HuH-7.5 (cell line): ENCODE measurements at regions not wholly inside any gene's neighbourhood (a gene's known extent, or its start where the extent isn't known, plus 50 kb on each side); places are given as distances from the start of the nearest gene placed in this dataset.
"Not testable (repeated sequence)": the region's sequence is repeated elsewhere in the genome, so short reads cannot be mapped to it uniquely, and the experiment has no call there.

Experiments used
- DNase-seq: peaks from one replicate; pipeline ENCODE4 v3.0.0; 2011; ENCODE audit warnings: low spot score

DNA sequence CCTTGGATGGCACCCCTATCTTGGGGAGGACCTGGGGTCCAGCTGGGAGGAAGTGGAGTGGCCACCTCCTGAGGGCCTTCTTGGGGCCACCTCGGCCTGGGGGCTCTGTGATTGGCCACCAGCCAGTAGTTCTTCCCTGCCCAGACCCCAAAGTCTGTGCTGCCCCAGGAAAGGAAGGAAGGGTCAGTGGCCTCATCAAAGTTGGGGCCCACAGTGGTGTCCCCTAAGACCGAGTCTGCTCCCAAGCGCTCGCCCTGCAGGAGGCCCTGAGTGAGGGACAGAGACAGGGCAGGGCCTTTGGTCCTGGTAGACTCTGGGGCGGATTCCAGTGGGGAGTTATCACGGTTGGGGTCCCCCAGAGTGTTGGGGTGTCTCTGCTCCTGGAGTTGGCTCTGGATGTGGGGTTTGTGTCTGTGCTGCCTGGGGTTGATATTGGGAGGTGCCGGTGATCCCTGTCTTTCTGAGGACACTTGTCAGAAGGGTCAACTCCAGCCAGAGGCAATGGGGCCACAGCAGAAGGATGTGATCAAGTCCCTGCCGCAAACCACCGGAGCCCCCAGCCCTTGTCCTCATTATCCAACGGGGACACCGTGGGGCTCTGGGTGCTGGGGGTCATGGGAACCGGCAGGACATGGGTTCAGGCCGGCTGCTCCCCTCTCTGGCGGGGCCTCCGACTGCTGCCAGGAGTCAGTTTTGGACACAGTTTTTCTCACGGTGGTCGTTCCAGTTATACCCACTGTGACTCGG is 364.3 kb downstream of the TMEM121 start:
- DNase-seq, result no peak

DNA sequence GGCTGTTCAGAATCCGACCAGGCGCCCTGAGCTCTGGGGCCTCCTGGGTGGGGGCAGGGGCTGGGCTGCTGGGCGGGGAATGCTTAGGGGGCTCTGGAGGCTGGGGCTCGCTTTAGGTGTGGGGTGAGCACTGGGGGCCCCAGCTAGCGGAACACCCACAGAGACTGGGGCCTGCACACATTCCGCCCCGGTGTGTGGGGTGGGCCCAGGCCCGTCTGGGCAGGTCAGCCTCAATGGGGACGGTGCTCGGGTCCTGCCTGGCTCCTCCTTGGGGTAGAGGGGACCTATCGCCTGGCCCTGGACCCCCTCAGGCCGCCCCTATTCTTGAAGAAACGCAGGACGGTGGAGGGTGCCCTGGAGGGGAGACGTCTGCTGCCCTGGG is 364.8 kb downstream of the TMEM121 start:
- no peak for DNase-seq

DNA sequence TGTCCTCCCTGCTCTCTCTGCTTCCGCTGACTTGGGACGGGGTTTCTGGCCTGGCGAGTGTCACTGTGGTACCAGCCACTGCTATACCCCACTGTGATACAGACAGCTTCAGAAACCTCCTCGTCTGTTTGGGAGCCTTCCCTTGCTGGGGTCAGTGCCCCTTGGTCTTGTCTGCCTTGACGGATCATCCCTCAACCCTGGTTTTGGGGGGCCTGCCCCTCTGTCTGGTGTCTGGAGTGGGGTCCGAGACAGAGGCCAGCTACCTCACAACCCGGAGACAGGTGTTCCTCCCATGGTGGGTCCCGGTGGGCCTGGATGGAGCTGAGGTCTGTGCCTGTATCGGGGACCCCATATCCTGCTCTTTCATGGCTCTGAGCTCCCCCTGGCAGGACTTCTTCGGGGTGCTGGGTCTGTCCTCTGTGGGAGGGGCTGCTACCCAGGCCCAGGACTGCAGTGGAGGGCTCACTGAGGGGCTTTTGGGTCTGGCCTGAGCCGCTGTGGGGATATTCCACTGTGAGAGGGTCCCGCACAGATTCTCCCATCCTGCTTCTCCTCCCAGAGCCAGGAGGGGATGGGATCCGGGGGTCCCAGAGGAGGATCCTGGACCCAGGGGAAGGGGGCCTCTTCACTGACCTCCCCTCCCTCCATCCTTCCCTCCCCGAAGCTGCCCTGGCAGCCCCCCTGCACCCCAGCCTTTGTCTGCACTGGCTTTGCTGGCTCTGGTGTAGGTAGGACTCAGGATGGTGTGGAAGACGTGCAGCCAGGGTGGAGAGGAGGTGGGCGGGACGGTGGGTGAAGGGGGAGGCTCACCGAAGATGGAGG is 365.5 kb downstream of the TMEM121 start:
- DNase-seq, result no peak

DNA sequence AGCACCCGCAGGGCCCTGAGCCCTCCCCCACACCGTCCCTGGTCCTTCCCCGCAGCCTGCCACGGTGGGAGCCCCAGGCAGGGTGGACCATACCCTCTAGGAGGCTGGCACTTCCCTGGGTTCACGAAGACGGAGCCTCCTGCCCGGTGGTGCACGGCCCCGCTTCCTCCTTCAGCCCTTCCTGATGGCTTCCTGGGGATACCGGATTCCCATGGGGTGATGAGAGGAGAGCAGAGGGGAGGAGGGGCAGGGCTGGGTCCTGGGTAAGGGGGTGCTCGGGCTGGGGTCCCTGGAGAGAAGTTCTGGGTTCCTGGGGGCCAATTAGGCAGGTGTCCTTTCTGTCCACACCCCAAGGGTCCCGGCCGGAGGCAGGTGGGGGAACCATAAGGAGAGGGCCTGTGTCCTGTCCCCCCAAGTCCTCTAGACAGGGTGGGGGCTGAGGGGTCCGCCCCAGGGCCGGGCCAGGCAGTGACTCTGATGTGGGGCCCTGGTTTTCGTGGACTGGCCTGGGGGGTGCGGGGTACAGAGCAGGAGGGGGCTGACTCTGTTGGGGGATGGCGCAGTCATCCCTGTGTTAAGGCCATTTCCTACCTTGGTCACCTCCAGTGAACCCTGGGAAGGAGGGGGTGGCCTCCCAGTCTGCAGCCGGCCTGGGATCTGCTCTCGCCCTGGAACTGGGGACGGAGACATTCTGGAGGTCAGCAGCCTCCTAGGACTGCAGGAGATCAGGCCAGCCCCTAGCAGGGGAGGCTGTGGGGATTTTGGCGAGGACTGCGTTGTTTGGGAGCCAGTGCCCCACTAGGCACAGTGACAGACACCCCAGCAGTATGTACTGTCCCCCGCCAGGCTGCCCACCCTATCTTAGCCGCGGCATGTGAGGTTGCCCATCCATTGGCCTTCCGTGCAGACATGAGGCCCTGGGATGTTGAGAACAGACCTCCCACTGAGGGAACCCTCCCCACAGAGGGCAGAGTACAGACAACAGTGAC is 366.4 kb downstream of the TMEM121 start:
- DNase-seq, result not testable (repeated sequence)

DNA sequence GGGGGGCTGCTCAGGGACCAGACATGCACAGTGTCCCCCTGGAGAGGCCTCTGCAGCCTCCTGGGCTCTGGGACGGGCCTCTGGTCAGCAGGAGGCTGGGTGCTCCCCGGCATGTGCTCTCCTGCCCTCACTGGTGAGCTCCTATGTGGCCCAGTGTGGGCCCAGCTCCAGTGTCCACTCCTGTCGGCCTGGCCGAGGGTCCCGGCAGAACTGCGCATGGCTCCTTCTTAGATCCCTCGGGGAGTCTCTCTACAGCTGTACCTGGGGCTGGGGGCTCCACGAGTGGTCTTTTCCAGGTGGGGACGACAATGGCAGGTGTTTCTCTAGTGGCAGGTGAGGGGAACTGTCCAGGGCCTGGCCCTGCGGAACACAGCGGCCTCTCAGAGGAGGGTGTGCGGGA is 367.3 kb downstream of the TMEM121 start:
- DNase-seq, result not testable (repeated sequence)

DNA sequence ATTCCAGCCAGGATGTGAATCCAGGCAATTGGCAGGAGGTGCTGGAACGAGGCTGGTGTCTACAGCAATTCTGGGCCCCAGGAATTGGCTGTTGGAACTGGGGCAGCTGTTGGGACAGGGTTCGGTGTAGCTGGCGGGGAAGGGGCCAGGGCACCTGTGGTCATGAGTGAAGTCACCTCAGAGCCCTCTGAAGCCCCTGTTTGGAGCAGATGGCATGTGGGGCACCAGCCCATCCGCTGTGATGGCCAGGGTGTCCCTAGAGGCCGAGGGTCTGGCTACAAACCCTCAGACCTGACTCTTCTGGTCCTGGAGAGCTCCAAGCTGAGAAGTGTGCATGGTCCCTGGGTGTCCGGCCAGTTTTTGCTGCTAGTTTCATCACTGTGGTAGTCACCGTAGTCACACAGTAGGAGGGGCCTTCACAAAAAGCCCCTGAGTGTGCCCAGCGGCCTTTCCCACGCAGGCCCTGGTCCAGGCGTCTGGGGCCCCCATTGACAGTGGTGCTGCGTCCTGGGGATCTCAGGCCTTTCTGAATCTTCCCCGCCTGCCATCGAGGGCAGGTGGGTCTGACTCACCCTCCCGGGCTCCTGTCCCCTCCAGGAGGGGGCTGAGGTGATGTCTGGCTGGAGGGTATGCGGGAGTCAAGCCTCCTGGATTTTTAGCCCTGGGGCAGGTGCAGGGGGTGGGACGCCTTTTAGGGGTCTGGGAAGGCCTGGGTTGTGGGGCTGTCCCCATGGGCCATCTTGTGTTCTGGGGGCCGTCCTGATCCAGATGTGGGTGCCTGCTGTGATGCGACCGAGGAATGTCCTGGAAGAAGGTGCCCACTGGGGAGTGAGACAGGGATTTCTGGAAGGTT is 368.0 kb downstream of the TMEM121 start:
- DNase-seq, result no peak

DNA sequence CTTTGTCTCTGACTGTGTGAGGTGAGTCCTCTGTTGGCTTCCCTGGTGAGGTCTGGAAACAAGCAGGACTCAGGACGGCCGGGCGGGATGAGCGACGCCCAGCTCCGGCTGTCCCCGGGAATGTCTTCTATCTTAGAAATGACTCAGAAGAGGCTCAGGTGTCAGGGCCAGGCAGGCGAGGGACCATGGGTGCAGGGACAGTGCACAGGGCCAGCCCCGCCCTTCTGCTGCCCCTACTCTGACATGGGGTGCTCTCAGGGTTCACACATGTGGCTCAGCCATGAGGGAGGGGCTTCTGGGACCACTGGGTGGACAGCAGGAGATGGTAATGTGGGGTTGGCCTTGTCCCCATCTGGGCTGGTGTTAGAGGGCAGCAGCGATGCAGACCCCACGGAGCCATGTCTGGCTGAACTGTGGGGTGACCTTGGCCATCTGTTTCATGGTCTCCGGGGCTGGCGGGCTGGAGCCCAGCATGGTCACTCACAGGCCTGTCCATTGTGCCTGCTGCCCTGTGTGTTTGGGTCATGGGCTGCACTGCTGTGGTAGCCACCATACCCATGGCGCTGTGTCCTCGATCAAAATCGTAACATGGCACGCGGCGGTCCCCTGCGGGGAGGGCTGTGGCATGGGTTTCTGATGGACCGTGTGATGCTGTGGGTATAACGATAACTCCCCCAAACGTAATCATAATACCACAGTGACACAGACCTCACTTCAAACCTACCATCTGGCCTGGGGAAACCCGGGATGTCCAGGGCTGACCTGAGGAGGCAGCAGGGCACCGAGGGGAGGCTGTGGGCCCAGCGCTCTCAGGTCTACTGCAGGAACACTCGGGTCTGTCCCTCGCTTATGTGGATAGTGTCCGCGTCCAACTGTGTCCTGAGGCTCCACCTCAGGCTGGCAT is 368.8 kb downstream of the TMEM121 start:
- no peak for DNase-seq

DNA sequence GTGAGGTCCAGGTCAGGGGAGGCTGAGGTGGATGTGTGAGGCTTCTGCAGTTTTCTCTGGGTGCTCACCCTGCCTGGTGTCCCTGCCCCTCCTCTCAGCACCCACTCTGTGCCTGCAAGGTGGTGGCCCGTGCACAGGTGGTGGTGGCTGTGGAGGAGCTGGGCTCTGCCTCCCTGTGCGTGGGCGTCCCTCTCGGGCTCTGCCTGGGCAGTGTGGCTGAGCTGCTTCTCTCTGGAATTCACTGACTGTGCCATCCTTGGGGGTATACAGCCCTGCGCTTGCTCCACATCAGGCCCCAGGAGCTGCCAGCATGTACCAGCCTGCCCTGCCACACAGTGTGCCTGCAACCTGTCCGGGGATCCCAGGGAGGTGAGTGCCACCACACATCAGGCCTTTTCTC is 369.8 kb downstream of the TMEM121 start:
- not testable (repeated sequence) for DNase-seq

DNA sequence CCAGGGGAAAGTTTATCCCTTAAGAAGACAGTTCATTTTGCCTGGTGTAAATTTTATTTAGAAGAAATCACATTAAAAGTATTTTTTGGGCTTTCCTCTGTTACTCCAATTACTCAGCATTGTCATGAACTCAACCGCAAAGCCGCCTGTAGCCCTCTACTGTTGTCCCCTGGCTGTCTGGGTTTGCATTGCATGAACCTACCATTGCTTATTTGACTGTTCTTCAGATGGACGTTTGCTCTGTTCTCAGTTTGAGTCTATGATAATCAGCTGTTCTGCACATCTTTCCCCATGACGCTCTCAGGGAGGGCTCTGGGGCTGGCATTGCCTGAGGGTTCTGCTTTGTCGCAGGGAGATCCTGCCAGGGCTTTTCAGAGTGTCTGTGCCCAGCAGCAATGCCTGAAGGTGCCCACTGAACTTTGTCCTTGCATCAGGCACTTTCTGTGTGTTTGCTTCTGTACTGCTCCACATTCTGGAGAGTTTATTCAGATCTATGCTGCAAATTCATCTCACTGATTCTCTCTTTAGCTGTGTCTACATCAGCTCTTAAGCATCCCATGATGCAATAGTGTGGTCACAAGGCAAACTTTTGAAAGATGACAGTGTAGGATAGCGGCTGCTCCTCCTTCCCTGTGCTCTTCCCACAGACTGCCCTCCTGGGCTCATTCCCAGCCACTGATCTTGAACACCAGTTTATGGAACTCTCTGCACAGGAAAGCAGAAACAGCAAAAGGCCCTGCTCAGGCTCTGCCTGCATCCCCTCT is 370.8 kb downstream of the TMEM121 start:
- not testable (repeated sequence) for DNase-seq

DNA sequence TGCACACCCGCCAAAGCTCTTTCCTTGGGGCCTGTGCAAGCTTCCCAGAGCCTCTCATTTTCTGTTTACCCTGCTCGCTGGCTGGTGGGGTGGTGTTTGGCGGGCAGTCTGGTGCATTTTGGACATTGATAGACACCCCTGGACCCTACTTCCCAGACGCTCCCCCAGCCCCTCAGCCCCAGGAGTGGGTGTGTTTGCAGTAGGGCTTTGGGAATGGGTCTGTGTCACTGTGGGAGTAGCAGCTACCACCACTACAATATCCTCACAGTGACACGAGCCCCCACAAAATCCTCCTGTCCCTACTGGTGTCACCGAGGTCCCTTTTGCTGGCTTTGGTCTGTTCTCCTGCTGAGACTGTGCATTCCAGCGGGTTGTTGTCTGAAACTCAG is 371.3 kb downstream of the TMEM121 start:
- DNase-seq, result no peak

DNA sequence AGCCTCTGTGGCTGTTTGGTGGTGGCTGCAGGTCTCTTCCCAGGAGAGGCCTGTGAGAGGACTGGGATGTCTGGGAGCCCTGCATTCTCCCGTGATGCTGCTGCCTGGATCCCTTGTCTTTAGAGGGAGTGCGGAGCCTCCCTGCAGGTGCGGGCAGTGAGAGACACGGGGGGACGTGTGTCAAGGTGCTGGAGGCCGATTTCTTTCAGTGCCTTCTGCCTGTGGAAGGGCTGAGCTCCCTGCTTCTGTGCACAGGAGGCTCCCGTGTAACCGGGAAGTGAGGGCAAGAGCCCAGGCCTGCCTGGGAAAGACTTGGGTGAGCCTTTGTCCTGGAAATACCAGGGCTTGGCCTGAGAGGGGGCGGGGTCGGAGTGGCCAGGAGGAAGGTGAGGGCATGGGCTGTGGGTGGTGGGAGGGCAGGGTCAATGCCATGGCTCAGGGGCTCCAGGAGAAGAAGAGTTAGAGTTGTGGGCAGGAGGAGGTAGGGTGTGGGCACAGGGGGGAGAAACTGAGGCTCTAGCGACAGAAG is 372.2 kb downstream of the TMEM121 start:
- DNase-seq, result no peak

DNA sequence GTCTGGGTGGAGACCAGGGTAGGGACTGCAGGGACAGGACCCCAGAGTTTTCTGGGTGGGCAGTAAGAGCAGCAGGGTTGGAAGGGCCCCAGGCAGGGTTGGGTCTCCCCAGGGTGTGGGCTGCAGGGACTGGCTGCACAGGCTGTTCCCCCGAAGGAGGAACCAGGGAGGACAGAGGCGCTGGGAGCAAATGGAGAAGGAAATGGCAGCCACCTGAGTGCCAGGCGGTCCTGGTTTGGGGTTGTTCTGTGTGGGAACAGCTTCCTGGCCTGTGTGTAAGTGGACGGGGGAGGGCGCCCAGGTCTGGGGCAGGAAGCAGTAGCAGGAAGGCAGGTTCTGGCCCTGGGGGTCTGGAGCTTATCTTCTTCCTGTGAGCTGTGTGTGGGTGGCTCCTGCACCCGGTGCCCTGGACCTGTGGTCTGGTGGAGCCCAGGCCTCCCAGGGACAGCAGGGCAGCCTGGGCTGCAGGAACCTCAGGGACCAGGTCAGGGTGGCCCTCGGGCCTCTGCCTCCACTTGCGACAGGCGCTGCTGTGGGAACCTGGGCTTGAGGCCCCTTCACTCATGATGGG is 372.8 kb downstream of the TMEM121 start:
- DNase-seq, result no peak

DNA sequence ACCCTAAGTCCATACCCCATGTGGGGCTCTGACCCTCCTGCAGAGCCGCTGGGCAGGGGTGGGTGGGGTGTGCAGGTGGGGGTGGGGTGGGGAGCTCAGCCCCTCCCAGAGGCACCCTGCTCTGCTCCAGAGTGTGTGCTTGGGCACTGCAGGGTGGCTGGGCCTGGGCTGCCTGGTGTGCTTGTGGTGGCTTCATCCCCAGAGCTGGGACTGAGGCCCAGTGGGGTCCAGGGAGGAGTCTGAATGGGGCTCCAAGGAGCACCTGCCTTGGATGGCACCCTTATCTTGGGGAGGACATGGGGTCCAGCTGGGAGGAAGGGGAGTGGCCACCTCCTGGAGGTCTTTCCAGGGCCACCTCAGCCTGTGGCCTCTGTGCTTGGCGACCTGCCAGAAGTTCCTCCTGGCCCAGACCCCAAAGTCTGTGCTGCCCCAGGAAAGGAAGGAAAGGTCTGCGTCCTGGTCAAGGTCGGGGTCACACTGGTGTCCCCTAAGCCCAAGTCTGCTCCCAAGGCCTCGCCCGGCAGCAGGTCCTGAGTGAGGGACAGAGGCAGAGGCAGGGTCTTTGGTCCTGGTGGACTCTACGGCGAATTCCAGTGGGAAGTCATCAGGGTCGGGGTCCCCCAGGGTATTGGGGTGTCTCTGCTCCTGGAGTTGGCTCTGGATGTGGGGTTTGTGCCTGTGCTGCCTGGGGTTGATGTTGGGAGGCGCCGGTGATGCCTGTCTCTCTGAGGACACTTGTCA is 373.4 kb downstream of the TMEM121 start:
- no peak for DNase-seq

DNA sequence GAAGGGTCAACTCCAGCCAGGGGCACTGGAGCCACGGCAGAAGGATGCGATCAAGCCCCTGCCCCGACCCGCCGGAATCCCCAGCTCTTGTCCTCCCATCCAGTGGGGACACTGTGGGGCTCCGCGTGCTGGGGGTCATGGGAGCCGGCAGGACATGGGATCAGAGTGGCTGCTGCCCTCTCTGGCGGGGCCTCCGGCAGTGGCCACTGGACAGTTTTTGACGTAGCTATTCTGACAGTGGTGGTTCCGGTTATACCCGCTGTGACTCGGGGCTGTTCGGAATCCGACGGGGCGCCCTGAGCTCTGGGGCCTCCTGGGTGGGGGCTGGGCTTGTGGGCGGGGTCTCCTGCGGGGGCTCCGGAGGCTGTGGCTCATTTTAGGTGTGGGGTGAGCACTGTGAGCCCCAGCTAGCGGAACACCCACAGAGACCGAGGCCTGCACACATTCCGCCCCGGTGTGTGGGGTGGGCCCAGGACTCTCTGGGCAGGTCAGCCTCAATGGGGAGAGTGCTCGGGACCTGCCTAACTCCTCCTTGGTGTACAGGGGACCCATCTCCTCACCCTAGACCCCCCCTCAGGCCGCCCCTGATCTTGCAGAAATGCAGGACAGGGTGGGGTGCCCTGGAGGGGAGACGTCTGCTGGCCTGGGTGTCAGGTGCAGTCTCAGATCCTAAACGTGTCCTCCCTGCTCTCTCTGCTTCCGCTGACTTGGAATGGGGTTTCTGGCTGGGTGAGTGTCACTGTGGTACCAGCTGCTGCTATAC is 374.2 kb downstream of the TMEM121 start:
- no peak for DNase-seq

DNA sequence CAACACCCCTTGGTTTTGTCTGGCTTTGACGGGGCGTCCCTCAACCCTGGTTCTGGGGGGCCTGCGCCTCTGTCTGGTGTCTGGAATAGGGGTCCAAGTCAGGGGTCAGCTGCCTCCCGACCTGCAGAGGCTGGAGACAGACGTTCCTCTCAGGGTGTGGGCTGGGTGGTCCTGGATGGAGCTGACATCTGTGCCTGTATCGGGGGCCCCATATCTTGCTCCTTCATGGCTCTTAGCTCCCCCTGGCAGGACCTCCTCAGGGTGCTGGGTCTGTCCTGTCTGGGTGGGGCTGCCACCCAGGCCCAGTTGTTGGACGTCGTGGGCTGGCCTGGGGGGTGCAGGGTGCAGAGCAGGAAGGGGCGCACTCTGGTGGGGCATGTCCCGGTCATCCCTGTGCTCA is 374.8 kb downstream of the TMEM121 start:
- DNase-seq, result no peak

DNA sequence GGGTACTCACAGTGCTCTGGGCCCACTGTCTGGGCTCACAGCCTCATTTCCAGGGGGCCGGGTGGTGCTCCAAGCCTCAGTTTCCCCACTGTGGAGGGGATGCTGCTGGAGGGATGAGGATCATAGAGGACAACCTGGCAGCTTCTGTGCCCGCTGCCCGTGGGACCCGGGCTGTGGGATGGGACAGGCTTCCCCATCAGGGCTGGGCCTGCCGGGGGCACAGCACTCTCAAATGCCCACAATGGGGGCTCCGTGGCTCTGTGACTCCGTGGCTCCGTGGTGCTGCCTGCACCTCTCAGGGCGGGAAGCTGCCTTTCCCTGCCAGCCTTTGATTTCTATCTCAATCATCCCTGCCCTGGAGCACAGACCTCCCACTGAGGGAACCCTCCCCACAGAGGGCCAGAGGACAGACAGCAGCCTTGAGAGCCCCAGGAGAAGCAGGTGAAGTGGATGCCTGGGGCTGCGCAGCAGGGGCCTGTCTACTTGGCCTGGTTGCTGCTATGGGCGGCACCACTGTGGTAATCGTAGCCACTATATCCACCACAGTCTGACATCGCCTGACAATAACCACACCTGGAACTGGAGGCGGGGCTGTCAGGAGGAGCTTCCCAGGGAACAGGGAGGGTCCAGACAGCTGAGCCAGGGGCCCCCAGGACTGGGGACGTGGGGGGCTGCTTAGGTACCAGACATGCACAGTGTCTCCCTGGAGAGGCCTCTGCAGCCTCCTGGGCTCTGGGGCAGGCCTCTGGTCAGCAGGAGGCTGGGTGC is 375.9 kb downstream of the TMEM121 start:
- DNase-seq, result no peak

DNA sequence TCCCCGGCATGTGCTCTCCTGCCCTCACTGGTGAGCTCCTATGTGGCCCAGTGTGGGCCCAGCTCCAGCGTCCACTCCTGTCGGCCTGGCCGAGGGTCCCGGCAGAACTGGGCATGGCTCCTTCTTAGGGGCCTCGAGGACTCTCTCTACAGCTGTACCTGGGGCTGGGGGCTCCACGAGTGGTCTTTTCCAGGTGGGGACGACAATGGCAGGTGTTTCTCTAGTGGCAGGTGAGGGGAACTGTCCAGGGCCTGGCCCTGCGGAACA is 376.4 kb downstream of the TMEM121 start:
- not testable (repeated sequence) for DNase-seq
